Panc1 (cell line): ENCODE measurements at regions not wholly inside any gene's neighbourhood (a gene's known extent, or its start where the extent isn't known, plus 50 kb on each side); places are given as distances from the start of the nearest gene placed in this dataset.

Experiments
- POLR2AphosphoS5 ChIP-seq: IDR thresholded peaks from 2 replicates; pipeline ENCODE4 v1.6.1; 2012; ENCODE audit warnings: mild to moderate bottlenecking, low read depth, low read length, moderate library complexity
- TCF7L2 ChIP-seq: IDR thresholded peaks from 2 replicates; pipeline ENCODE4 v1.6.1; 2011; ENCODE audit warnings: mild to moderate bottlenecking, low read depth, low read length, inconsistent platforms
- TF ChIP-seq, protein P1 (sequence below): fragments of 450-650 bp; IDR thresholded peaks from 2 replicates; pipeline ENCODE4 v1.5.1; 2017; ENCODE audit warnings: mild to moderate bottlenecking

DNA sequence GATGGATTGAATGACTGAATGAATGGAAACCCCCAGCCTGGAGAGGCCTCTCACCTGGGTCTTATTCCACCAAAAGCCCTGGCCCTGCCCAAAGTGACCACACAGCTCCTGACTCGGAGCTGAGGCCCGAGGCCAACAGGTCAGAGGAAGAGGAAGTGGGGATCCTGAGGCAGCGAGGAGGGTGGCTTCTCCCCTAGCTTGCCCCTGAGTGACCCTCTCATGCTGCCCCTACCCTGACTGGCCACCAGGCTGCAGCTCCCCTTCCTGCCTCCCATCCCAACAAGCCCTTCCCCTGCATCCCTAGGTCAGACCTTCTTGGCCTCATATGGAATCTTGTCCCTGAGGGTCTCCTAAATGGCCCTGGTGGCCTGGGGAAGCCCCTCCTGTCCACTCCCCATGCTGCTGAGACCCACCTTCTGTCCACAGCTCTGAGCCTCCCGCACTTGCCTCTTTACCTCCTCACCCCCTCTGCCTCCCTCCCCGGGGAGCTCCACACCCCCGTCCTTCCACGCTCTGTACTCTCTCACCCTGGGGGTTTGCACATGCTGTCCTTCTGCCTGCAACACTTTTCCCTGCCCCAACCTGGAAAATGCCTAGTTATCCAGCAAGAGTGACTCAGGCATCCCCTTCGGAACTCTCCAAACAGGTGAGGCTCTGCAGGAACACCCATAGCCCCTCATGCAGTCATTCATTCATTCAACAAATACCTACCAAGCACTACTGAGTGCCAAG is 134.8 kb upstream of the HDAC4 start:
- TF ChIP-seq, protein P1, sequence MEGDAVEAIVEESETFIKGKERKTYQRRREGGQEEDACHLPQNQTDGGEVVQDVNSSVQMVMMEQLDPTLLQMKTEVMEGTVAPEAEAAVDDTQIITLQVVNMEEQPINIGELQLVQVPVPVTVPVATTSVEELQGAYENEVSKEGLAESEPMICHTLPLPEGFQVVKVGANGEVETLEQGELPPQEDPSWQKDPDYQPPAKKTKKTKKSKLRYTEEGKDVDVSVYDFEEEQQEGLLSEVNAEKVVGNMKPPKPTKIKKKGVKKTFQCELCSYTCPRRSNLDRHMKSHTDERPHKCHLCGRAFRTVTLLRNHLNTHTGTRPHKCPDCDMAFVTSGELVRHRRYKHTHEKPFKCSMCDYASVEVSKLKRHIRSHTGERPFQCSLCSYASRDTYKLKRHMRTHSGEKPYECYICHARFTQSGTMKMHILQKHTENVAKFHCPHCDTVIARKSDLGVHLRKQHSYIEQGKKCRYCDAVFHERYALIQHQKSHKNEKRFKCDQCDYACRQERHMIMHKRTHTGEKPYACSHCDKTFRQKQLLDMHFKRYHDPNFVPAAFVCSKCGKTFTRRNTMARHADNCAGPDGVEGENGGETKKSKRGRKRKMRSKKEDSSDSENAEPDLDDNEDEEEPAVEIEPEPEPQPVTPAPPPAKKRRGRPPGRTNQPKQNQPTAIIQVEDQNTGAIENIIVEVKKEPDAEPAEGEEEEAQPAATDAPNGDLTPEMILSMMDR = no peak
- TF ChIP-seq POLR2AphosphoS5 (no peak), TCF7L2 (no peak)
